Neural cell (in vitro differentiated cells): ENCODE measurements at regions not wholly inside any gene's neighbourhood (a gene's known extent, or its start where the extent isn't known, plus 50 kb on each side); places are given as distances from the start of the nearest gene placed in this dataset.

Experiments
- EP300 ChIP-seq: fragments of 450-650 bp; conservative IDR thresholded peaks from 2 replicates; pipeline ENCODE4 v1.6.1; 2014; ENCODE audit warnings: antibody characterized with exemption, mild to moderate bottlenecking, moderate library complexity; ENCODE audit not compliant: poor library complexity, severe bottlenecking
- EZH2 ChIP-seq: fragments of 200-600, 300-800 bp; shearing (Covaris generic), sonication (generic); IDR thresholded peaks from 2 replicates; pipeline ENCODE4 v1.6.1; 2014; ENCODE audit warnings: antibody characterized with exemption, low read length, borderline replicate concordance, mild to moderate bottlenecking; ENCODE audit not compliant: insufficient read depth, poor library complexity, severe bottlenecking
- MXI1 ChIP-seq: fragments of 450-650 bp; conservative IDR thresholded peaks from 2 replicates; pipeline ENCODE4 v1.6.1; 2014; ENCODE audit warnings: antibody characterized with exemption, mild to moderate bottlenecking; ENCODE audit not compliant: poor library complexity, severe bottlenecking
- POLR2AphosphoS5 ChIP-seq: IDR thresholded peaks from 2 replicates; pipeline ENCODE4 v1.6.1; 2012
- SMC3 ChIP-seq: fragments of 450-650 bp; conservative IDR thresholded peaks from 2 replicates; pipeline ENCODE4 v1.6.1; 2014; ENCODE audit warnings: antibody characterized with exemption, mild to moderate bottlenecking, moderate library complexity; ENCODE audit not compliant: poor library complexity
- TF ChIP-seq, protein P1 (sequence below): fragments of 450-650 bp; IDR thresholded peaks from 2 replicates; pipeline ENCODE4 v1.5.1; 2014; ENCODE audit warnings: antibody characterized with exemption, mild to moderate bottlenecking, moderate library complexity; ENCODE audit not compliant: poor library complexity, severe bottlenecking

GRCh38 chr4:128670513-128670912, 139.0 kb upstream of the JADE1 start:
- TF ChIP-seq, protein P1, sequence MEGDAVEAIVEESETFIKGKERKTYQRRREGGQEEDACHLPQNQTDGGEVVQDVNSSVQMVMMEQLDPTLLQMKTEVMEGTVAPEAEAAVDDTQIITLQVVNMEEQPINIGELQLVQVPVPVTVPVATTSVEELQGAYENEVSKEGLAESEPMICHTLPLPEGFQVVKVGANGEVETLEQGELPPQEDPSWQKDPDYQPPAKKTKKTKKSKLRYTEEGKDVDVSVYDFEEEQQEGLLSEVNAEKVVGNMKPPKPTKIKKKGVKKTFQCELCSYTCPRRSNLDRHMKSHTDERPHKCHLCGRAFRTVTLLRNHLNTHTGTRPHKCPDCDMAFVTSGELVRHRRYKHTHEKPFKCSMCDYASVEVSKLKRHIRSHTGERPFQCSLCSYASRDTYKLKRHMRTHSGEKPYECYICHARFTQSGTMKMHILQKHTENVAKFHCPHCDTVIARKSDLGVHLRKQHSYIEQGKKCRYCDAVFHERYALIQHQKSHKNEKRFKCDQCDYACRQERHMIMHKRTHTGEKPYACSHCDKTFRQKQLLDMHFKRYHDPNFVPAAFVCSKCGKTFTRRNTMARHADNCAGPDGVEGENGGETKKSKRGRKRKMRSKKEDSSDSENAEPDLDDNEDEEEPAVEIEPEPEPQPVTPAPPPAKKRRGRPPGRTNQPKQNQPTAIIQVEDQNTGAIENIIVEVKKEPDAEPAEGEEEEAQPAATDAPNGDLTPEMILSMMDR: no peak
- TF ChIP-seq SMC3 (no peak), EZH2 (no peak), MXI1 (no peak), POLR2AphosphoS5 (no peak), EP300 (no peak)
